ENCODE measurements at regions not wholly inside any gene's neighbourhood (a gene's known extent, or its start where the extent isn't known, plus 50 kb on each side); places are given as distances from the start of the nearest gene placed in this dataset.

DNA sequence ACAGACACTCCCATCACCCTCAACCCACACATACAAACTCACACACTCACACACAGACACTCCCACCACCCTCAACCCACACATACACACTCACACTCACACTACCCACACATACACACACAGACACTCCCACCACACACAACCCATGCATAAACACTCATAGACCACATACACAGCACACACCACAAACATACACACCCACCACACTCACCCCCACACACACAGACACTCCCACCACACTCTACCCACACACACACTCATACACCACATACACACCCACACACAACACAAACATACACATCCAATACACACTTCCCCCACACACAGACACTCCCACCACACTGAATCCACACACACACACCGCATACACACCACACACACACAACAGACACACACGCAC lies 521.2 kb downstream of the TCERG1L start:
- Mint-ChIP-seq H3K4me3 (no peak overlapping the region), H3K27ac (no peak overlapping the region), H3K9me3 (peaks cover 0 to 9% (median 0%) of the 10 kb centered on the region in 7 donors), H3K27me3 (no peaks in the 10 kb centered on the region), H3K36me3 (no peaks in the 10 kb centered on the region), H3K4me1 (peaks cover 0 to 3% (median 0%) of the 10 kb centered on the region in 3 donors)
- no peak for DNase-seq
- no peak for ATAC-seq (ENCODE audit: low read depth in 2 of 2)

GRCh38 chr10:130792096-130792845 lies 519.2 kb downstream of the TCERG1L start:
- Mint-ChIP-seq H3K27me3 (no peaks in the 10 kb centered on the region), H3K4me1 (peaks cover 0 to 3% (median 0%) of the 10 kb centered on the region in 3 donors), H3K4me3 (no peak overlapping the region), H3K9me3 (peaks cover 0 to 9% (median 0%) of the 10 kb centered on the region in 7 donors), H3K27ac (no peak overlapping the region), H3K36me3 (no peaks in the 10 kb centered on the region)
- DNase-seq (no peak), ATAC-seq (ENCODE audit: low read depth in 2 of 2) (no peak)

DNA sequence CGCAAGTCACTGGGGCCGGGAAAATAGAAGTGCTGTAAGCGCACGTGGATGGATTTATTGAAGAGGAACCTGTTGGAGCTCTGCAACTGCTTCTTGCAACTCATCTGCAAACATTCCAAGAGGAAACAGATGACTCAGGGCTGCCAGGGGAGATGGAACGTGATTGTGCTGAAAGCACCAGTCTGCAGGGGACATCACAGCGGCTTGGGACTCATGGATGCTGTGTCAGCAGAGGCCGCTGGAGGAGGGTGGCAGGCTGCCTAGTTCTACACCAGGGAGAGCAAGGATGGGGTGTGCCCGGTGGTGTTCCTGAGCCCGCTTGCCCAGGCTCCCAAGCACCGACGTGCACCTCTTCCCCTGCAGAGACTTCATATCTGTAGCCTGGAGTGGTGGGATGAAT lies 515.7 kb downstream of the TCERG1L start:
- Mint-ChIP-seq H3K36me3 (no peaks in the 10 kb centered on the region), H3K4me1 (no peaks in the 10 kb centered on the region), H3K4me3 (no peak overlapping the region), H3K27ac (no peak overlapping the region), H3K9me3 (peaks cover 0 to 9% (median 1%) of the 10 kb centered on the region in 7 donors), H3K27me3 (no peaks in the 10 kb centered on the region)
- no peak for ATAC-seq (ENCODE audit: low read depth in 2 of 2)
- no peak for DNase-seq

- DNase-seq (no peak), ATAC-seq (ENCODE audit: low read depth in 2 of 2) (no peak)
- Mint-ChIP-seq H3K4me1 (no peaks in the 10 kb centered on the region), H3K4me3 (no peak overlapping the region), H3K27me3 (no peaks in the 10 kb centered on the region), H3K27ac (no peak overlapping the region), H3K9me3 (peaks cover 0 to 5% (median 0%) of the 10 kb centered on the region in 7 donors), H3K36me3 (no peaks in the 10 kb centered on the region)
These were observed 512.0 kb downstream of the TCERG1L start for GRCh38 chr10:130799532-130799931.

GRCh38 chr10:130800281-130800680 lies 511.2 kb downstream of the TCERG1L start:
- Mint-ChIP-seq H3K27me3 (no peaks in the 10 kb centered on the region), H3K4me1 (peaks cover 0 to 4% (median 0%) of the 10 kb centered on the region in 3 donors), H3K4me3 (no peak overlapping the region), H3K27ac (no peak overlapping the region), H3K9me3 (peaks cover 0 to 8% (median 2%) of the 10 kb centered on the region in 7 donors), H3K36me3 (no peaks in the 10 kb centered on the region)
- ATAC-seq (ENCODE audit: low read depth in 2 of 2), result no peak
- no peak for DNase-seq

DNA sequence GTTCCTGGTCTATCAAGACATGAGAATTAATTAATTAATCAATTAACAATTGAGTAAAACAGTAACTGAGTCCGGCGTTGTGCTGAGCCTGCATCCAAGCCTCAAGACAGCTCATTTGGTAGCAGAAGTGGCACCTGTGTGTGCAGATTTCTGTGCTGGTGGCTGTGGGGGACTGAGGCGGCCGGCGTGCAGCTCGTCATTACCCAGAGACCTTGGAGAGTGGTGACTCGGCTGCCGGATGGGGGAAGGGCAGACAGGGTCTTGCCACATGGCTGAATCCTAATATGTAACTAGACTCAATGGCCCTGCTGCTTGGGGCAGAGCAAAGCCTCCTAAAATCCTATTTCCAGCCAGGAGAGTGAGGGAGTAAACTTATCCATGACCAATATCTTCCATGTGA lies 510.2 kb downstream of the TCERG1L start:
- ATAC-seq (ENCODE audit: low read depth in 2 of 2), result no peak
- DNase-seq, result no peak
- Mint-ChIP-seq H3K36me3 (no peaks in the 10 kb centered on the region), H3K27me3 (no peaks in the 10 kb centered on the region), H3K4me1 (peaks cover 0 to 4% (median 0%) of the 10 kb centered on the region in 3 donors), H3K4me3 (no peak overlapping the region), H3K9me3 (peaks cover 0 to 8% (median 2%) of the 10 kb centered on the region in 7 donors), H3K27ac (no peak overlapping the region)

DNA sequence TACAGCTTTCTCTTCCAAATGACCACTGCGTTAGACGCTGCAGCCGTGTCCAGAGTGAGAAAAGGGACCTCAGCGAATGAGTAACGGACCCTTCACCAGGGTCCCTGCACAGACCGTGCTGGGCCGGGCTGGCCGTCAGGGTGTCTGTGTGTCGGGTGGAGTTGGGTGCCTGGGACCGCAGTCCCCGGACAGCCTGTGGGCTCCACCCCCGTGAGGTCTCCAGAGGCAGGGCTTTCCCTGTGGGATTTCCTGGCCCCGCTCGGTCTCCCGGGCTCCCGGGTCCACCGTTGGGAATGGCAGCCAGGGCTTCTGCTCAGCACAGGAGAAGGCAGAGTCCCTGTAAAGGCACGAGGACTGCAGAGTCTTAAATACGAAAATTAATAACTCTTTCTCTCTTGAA lies 509.7 kb downstream of the TCERG1L start:
- Mint-ChIP-seq H3K27me3 (no peaks in the 10 kb centered on the region), H3K4me1 (peaks cover 0 to 4% (median 0%) of the 10 kb centered on the region in 3 donors), H3K27ac (no peak overlapping the region), H3K4me3 (no peak overlapping the region), H3K36me3 (no peaks in the 10 kb centered on the region), H3K9me3 (peaks cover 0 to 8% (median 2%) of the 10 kb centered on the region in 7 donors)
- no peak for ATAC-seq (ENCODE audit: low read depth in 2 of 2)
- no peak for DNase-seq

DNA sequence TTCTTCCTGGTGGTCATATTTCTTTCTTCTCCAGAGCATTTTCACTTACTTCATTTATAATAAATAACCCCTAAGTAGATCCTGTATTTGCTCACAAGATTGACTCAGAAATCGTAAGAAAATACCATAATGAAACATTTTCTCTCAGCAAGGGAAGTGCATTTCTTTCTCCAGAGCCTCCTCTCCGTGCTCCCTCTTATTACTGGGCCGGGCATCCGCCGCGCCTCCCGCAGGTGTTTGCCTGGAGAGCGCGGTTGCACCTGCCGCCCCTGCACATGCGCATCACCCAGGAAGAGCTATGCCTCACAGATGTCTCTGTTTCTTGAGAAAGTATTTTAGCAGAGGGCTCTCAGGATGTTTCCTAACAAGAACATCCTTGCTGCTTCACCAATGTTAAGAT lies 509.2 kb downstream of the TCERG1L start:
- Mint-ChIP-seq H3K27me3 (no peaks in the 10 kb centered on the region), H3K9me3 (peaks cover 0 to 8% (median 2%) of the 10 kb centered on the region in 7 donors), H3K27ac (no peak overlapping the region), H3K36me3 (no peaks in the 10 kb centered on the region), H3K4me1 (peaks cover 0 to 4% (median 0%) of the 10 kb centered on the region in 3 donors), H3K4me3 (no peak overlapping the region)
- DNase-seq (no peak), ATAC-seq (ENCODE audit: low read depth in 2 of 2) (no peak)

DNA sequence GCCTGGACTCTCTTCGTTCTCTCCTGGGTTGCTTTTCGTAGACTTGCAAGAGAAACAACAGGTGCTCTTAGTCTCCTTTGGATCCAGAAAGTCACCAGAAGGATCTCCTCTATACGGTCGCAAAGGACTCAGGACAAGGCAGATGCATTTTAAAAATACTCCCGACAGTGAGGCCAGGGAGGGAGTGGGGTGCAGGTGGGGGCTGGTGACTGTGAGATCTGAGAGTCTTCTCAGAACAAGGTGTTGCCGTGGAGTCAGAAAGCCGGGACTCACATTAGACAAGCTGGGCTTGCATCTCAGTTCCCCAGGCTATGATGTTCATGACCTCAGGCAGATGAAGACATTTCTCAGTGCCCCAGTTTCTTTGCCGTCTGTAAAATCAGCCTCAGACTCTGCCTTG lies 507.2 kb downstream of the TCERG1L start:
- H3K9me3 Mint-ChIP-seq, result peaks cover 0 to 6% (median 2%) of the 10 kb centered on the region in 7 donors
- no peaks in the 10 kb centered on the region for H3K36me3 Mint-ChIP-seq
- no peaks in the 10 kb centered on the region for H3K27me3 Mint-ChIP-seq
- peaks cover 0 to 4% (median 0%) of the 10 kb centered on the region in 3 donors for H3K4me1 Mint-ChIP-seq
- ATAC-seq (ENCODE audit: low read depth in 2 of 2) (no peak), DNase-seq (no peak)
- no peak overlapping the region for H3K27ac Mint-ChIP-seq
- no peak overlapping the region for H3K4me3 Mint-ChIP-seq

DNA sequence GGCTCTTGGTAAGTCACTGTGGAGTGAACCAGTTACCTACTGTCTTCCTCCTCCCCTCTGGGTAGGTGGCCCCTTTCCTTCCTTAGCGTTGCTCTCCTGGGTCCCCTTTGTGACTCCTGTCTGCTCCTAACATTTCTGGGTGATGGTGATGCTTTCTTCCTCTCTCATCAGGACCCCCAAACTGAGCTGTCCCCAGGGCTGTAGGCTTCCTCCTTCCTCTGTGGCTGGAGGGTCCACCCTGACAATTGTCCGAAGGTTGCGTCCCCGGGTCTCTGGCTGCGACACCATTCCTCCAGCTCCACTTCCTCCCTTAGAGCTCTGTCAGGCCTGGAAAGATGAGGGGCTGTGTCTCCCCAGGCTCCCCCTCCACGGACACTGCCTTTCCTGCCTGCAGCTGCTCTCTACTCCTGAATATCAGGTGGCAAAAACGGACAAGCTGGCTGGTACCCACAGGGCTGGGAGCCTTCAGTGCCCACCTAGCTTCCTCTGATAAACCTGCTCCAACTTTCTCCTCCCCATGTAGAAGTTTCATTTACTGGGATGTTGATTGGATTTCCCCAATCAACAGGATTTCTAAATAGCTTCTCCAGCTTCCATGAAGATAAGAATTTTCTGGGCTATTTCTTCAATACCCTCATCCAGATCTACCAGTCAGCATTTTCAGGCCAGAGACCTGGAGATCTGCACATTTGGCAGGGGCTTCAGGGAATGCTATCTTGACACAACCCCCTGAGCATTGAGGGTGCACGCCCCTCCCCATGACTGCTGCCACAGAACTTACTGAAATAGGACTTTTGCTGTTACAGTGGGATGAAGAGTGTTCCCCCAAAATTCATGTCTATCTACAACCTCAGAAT lies 506.5 kb downstream of the TCERG1L start:
- H3K4me3 Mint-ChIP-seq, result no peak overlapping the region
- peaks cover 0 to 6% (median 2%) of the 10 kb centered on the region in 7 donors for H3K9me3 Mint-ChIP-seq
- H3K27me3 Mint-ChIP-seq, result no peaks in the 10 kb centered on the region
- DNase-seq (no peak), ATAC-seq (ENCODE audit: low read depth in 2 of 2) (no peak)
- H3K36me3 Mint-ChIP-seq, result no peaks in the 10 kb centered on the region
- peaks cover 0 to 4% (median 0%) of the 10 kb centered on the region in 3 donors for H3K4me1 Mint-ChIP-seq
- H3K27ac Mint-ChIP-seq, result no peak overlapping the region

GRCh38 chr10:130805635-130806030 lies 505.9 kb downstream of the TCERG1L start:
- no peaks in the 10 kb centered on the region for H3K36me3 Mint-ChIP-seq
- H3K27me3 Mint-ChIP-seq, result no peaks in the 10 kb centered on the region
- peaks cover 0 to 4% (median 0%) of the 10 kb centered on the region in 3 donors for H3K4me1 Mint-ChIP-seq
- H3K9me3 Mint-ChIP-seq, result peaks cover 0 to 6% (median 0%) of the 10 kb centered on the region in 7 donors
- ATAC-seq (ENCODE audit: low read depth in 2 of 2), result no peak
- peak overlapping the region in 1 of 8 donors; percentile 76 for H3K4me3 Mint-ChIP-seq
- DNase-seq, result no peak
- no peak overlapping the region for H3K27ac Mint-ChIP-seq

GRCh38 chr10:130806426-130806825 lies 505.1 kb downstream of the TCERG1L start:
- no peaks in the 10 kb centered on the region for H3K27me3 Mint-ChIP-seq
- H3K9me3 Mint-ChIP-seq, result peaks cover 0 to 6% (median 0%) of the 10 kb centered on the region in 7 donors
- H3K4me3 Mint-ChIP-seq, result no peak overlapping the region
- H3K4me1 Mint-ChIP-seq, result peaks cover 0 to 4% (median 0%) of the 10 kb centered on the region in 3 donors
- ATAC-seq (ENCODE audit: low read depth in 2 of 2) (no peak), DNase-seq (no peak)
- no peaks in the 10 kb centered on the region for H3K36me3 Mint-ChIP-seq
- H3K27ac Mint-ChIP-seq, result no peak overlapping the region

DNA sequence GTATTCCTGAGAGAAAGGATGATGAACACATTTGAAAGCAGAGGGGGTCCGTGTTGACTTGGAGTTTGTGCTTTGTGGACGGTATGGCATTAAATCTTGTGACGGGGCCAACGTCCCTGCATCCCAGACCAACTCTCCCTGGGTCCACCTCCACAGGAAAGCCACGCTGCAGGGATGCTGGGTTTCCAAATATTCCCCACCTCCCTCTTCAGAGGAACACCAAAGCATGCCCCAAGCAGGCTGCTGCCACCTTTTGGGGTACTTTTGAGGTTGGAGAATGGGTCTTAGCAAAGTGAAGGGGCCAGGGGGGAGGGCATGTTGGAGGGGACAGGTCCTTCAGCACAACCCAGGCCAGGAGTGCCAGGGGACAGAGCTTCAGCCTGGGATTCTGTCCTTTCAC lies 504.4 kb downstream of the TCERG1L start:
- no peaks in the 10 kb centered on the region for H3K27me3 Mint-ChIP-seq
- ATAC-seq (ENCODE audit: low read depth in 2 of 2), result no peak
- no peak overlapping the region for H3K4me3 Mint-ChIP-seq
- H3K36me3 Mint-ChIP-seq, result no peaks in the 10 kb centered on the region
- DNase-seq, result no peak
- H3K9me3 Mint-ChIP-seq, result peaks cover 0 to 6% (median 0%) of the 10 kb centered on the region in 7 donors
- H3K27ac Mint-ChIP-seq, result no peak overlapping the region
- H3K4me1 Mint-ChIP-seq, result peaks cover 0 to 4% (median 0%) of the 10 kb centered on the region in 3 donors

GRCh38 chr10:130807721-130808120 lies 503.8 kb downstream of the TCERG1L start:
- Mint-ChIP-seq H3K36me3 (no peaks in the 10 kb centered on the region), H3K27me3 (no peaks in the 10 kb centered on the region), H3K4me1 (peaks cover 0 to 4% (median 0%) of the 10 kb centered on the region in 3 donors), H3K27ac (no peak overlapping the region), H3K4me3 (peak overlapping the region in 1 of 8 donors; percentile 55), H3K9me3 (peaks cover 0 to 4% (median 0%) of the 10 kb centered on the region in 7 donors)
- DNase-seq (no peak), ATAC-seq (ENCODE audit: low read depth in 2 of 2) (no peak)
